Effector memory CD4-positive, alpha-beta T cell (primary cell): ENCODE measurements at regions not wholly inside any gene's neighbourhood (a gene's known extent, or its start where the extent isn't known, plus 50 kb on each side); places are given as distances from the start of the nearest gene placed in this dataset.

Source experiments
- DNase-seq, 3 donors: peaks; one replicate each; pipeline ENCODE4 v3.0.0-alpha.2; 2020
- H3K27ac ChIP-seq: 2 replicates; pipeline ENCODE4 v1.7.0; 2013; ENCODE audit warnings: mild to moderate bottlenecking, low read length, moderate library complexity; ENCODE audit not compliant: insufficient read depth, poor library complexity, severe bottlenecking
- H3K27me3 ChIP-seq: replicated peaks from 2 replicates; pipeline ENCODE4 v1.7.0; 2013; ENCODE audit warnings: mild to moderate bottlenecking, low read length; ENCODE audit not compliant: insufficient read depth, control insufficient read depth, poor library complexity, severe bottlenecking
- H3K36me3 ChIP-seq: 2 replicates; pipeline ENCODE4 v1.7.0; 2013; ENCODE audit warnings: mild to moderate bottlenecking, low read length, moderate library complexity; ENCODE audit not compliant: control insufficient read depth, insufficient read depth
- H3K4me1 ChIP-seq: 2 replicates; pipeline ENCODE4 v1.7.0; 2013; ENCODE audit warnings: low read length, mild to moderate bottlenecking; ENCODE audit not compliant: control insufficient read depth, insufficient read depth, poor library complexity, severe bottlenecking
- H3K4me3 ChIP-seq: 2 replicates; pipeline ENCODE4 v1.7.0; 2013; ENCODE audit warnings: low read length, low read depth, mild to moderate bottlenecking; ENCODE audit not compliant: insufficient read depth, poor library complexity, severe bottlenecking
- H3K9me3 ChIP-seq: 2 replicates; pipeline ENCODE4 v1.7.0; 2013; ENCODE audit warnings: mild to moderate bottlenecking, low read length, moderate library complexity; ENCODE audit not compliant: control insufficient read depth

DNA sequence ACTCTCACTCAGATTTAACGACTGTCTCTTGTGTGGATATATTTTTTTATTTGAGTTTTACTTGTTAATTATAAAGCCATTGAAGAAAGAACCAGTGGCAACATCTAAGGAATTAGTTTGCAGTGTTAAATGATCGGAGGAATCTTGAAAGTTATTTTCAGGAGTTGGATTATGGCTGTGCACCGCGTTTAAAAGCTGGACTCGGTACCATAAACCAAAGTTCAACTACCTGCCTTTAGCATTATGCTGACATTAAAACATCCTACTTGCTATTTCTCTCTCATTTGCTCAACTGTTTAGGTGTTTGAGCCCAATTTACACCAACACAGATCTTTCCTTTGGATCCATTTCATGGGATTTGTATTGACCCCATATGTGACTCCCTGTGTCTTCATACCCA is 289.4 kb upstream of the SASH1 start:
- Histone ChIP-seq H3K27ac (no peak overlapping the region), H3K27me3 (no peaks in the 10 kb centered on the region), H3K4me3 (no peak overlapping the region), H3K9me3 (no peaks in the 10 kb centered on the region), H3K36me3 (no peaks in the 10 kb centered on the region), H3K4me1 (no peaks in the 10 kb centered on the region)
- DNase-seq: no peak

DNA sequence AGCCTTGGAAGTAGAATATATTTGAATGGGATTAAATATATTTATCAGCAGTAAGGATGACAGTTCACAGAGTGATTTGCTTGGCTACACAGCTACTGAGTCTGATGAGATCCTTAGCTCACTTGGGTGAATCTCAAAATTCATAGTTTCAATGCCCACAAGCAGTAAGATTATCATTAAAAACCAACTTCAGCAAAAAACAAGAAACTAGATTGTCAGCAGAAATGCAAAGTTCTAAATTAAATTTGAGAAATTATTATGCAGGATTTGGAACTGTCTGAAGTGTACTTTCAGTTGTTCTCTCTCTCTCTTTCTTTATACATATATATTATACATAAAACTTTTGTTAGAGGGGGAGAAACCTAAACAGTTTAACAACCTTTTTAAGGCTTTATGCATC is 288.8 kb upstream of the SASH1 start:
- H3K4me1 ChIP-seq: no peaks in the 10 kb centered on the region
- no peaks in the 10 kb centered on the region for H3K27me3 ChIP-seq
- no peak for DNase-seq
- H3K9me3 ChIP-seq: no peaks in the 10 kb centered on the region
- no peaks in the 10 kb centered on the region for H3K36me3 ChIP-seq
- no peak overlapping the region for H3K27ac ChIP-seq
- H3K4me3 ChIP-seq: no peak overlapping the region

DNA sequence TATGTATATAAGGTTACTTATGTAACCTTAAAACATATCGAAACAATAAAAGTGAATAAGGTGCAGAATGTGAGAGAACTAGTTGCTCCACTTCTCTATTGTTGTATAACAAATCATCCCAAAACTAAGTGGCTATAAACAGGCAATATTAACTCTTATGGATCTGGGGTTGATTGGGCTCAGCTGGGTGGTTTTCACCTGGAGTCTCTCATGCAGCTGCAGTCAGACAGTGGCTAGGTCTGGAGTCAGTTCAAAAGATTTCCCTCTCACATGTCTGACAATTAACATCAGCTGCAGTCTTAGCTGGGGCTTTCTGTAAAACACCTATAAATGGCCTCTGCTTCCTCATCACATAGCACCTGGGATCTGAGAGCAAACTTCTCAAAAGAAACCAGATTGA is 288.4 kb upstream of the SASH1 start:
- Histone ChIP-seq H3K27me3 (no peaks in the 10 kb centered on the region), H3K4me3 (no peak overlapping the region), H3K27ac (no peak overlapping the region), H3K9me3 (no peaks in the 10 kb centered on the region), H3K4me1 (no peaks in the 10 kb centered on the region), H3K36me3 (no peaks in the 10 kb centered on the region)
- no peak for DNase-seq

DNA sequence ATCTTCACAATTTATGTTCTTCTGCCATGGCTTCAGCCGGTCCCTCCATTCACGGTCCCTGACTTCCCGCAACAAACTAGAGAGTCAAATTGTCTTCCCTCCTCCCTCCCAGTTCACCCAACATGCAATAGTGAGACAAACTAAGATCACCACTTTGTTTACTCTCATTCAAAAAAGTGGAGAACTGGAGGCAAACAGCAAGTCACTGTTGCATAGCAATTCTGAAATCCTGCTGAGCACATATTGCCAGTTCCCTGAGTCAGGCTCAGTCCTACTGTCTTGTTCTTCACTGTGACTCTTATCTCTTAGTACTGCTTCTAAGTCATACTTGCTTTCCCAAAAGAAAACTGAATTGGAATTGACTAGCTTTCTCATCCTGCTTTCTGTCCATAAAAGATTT is 287.2 kb upstream of the SASH1 start:
- Histone ChIP-seq H3K4me1 (no peaks in the 10 kb centered on the region), H3K27ac (no peak overlapping the region), H3K36me3 (no peaks in the 10 kb centered on the region), H3K27me3 (no peaks in the 10 kb centered on the region), H3K9me3 (no peaks in the 10 kb centered on the region), H3K4me3 (no peak overlapping the region)
- no peak for DNase-seq

DNA sequence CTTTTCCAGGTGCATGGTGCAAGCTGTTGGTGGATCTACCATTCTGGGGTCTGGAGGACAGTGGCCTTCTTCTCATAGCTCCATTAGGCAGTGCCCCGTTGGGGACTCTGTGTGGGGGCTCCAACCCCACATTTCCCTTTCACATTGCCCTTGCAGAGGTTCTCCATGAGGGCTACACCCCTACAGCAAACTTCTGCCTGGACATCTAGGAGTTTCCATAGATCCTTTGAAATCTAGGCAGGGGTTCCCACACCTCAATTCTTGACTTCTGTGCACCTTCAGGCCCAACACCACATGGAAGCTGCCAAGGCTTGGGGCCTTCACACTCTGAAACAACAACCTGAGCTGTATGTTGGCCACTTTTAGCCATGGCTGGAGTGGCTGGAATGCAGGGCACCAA is 282.8 kb upstream of the SASH1 start:
- Histone ChIP-seq H3K9me3 (no peaks in the 10 kb centered on the region), H3K36me3 (no peaks in the 10 kb centered on the region), H3K4me1 (no peaks in the 10 kb centered on the region), H3K27ac (no peak overlapping the region), H3K27me3 (no peaks in the 10 kb centered on the region), H3K4me3 (no peak overlapping the region)
- DNase-seq: no peak

DNA sequence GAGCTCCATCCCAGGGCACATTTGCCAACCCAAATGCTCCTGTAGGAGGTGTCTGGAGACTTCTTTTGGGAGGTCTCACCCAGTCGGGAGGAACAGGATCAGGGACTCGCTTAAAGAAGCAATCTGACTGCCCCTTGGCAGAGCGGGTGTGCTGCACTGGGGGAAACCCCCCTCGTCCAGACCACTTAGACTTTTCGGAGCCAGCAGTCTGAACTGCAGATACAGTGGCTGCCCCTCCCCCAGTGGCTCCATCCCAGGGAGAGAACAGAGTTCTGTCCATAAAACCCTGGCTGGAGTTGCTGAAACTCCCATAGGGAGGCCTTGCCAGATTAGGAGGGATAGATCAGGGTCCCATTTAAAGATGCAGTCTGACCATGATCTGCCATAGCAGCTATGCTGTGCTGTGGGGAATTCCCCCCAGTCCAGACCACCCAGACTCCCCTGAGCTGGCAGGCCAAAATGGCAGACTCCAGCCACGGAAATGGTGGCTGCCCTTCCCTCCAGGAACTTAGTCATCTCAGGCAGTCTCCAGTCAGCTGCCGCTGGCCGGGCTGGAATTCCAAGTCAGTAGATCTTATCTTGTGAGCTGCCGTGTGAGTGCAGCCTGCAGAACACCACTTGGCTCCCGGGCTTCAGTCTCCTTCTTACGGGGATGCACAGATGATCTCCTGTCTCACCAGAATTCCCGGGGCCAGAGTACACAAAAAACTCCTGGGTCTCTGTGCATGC is 278.1 kb upstream of the SASH1 start:
- no peaks in the 10 kb centered on the region for H3K27me3 ChIP-seq
- H3K27ac ChIP-seq: no peak overlapping the region
- H3K36me3 ChIP-seq: no peaks in the 10 kb centered on the region
- no peak overlapping the region for H3K4me3 ChIP-seq
- DNase-seq: no peak
- no peaks in the 10 kb centered on the region for H3K4me1 ChIP-seq
- H3K9me3 ChIP-seq: no peaks in the 10 kb centered on the region

DNA sequence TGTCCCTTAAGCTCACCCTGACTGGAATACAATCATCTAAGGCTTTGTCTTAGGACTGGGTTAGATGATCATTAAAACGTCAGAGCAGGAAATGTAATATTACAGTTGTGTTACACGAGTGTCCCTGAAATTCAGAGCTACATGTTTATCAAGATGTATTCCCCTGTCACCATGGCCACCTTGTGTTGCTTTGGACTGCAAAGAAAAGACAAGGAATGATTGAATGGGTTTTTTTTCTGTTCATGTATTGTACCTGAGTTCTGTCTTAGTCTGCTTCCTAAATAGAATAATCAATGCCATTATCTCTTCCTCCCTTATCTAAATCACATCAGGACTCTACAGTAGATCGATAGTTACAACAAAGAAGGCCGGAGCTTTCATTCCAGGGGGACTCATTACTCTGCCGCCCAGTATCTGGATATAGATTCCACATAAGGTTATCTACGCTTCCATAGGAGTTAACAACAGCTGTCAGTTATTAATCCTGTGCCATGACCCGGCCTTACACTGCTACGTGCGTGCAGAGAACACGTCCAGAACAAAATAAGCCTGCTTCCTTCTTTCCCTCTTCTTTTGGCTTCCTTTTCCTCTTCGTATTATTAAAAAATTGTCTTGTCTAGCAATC is 274.1 kb upstream of the SASH1 start:
- no peaks in the 10 kb centered on the region for H3K36me3 ChIP-seq
- H3K27ac ChIP-seq: no peak overlapping the region
- no peaks in the 10 kb centered on the region for H3K4me1 ChIP-seq
- H3K27me3 ChIP-seq: no peaks in the 10 kb centered on the region
- H3K9me3 ChIP-seq: no peaks in the 10 kb centered on the region
- DNase-seq: no peak
- no peak overlapping the region for H3K4me3 ChIP-seq

DNA sequence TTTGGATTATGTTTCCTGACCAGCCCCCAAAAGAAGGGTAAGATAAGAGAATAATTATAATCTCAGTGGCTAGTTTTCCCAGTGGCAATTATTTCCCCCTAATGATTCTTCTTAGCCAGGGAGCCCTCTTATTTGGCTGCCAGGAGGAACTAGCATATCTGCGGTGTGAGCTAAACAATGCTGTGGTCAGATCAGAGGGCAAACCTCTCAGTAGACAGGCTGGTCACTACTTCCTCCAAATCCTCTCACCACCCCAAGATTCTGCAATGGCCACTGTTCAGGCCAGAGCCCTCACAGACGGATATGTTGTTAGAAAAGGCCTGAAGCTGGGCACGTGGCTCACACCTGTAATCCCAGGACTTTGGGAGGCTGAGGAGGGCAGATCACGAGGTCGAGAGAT is 273.4 kb upstream of the SASH1 start:
- no peaks in the 10 kb centered on the region for H3K27me3 ChIP-seq
- H3K27ac ChIP-seq: no peak overlapping the region
- no peaks in the 10 kb centered on the region for H3K9me3 ChIP-seq
- no peaks in the 10 kb centered on the region for H3K36me3 ChIP-seq
- no peak overlapping the region for H3K4me3 ChIP-seq
- no peak for DNase-seq
- no peaks in the 10 kb centered on the region for H3K4me1 ChIP-seq

DNA sequence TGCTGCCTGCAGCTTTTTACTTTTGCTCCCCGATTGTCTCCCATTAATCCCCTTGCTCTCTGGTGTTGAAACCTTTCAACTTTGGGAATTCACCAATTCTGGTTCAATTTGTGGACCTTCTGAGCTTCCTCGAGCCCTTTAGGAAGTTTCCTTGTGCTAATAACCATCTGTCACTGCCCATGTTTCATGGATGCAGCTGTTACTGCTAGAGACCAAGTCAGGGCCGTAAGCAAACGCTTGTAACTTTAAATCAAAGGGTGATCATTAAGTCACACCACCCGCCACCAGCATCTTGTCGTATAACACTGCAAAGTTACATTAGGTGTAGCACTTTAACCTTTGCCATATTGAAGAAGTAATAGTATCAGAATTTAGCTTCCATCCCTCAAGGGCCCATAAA is 268.3 kb upstream of the SASH1 start:
- H3K4me3 ChIP-seq: no peak overlapping the region
- no peaks in the 10 kb centered on the region for H3K27me3 ChIP-seq
- DNase-seq: no peak
- H3K4me1 ChIP-seq: no peaks in the 10 kb centered on the region
- no peaks in the 10 kb centered on the region for H3K9me3 ChIP-seq
- no peak overlapping the region for H3K27ac ChIP-seq
- H3K36me3 ChIP-seq: no peaks in the 10 kb centered on the region

DNA sequence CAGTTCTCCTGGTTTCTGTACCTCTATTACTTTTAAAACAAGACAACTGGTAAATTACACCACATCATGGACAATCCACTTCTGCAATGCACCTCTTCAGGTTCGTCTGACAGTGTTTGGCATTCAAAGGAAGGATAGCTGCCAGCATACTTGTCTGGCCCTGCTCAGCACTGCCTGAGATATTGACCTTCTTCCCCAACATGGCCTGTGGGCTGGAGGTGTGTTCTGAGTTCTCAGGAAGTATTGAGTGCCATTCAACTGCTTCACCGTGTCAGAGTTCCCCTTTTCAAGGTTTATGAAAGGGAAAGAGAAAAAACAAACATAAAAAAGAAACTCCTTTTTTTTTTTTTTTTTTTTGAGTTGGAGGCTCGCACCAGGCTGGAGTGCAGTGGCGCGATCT is 267.9 kb upstream of the SASH1 start:
- no peak overlapping the region for H3K27ac ChIP-seq
- H3K4me3 ChIP-seq: no peak overlapping the region
- no peaks in the 10 kb centered on the region for H3K27me3 ChIP-seq
- no peak for DNase-seq
- no peaks in the 10 kb centered on the region for H3K9me3 ChIP-seq
- no peaks in the 10 kb centered on the region for H3K36me3 ChIP-seq
- no peaks in the 10 kb centered on the region for H3K4me1 ChIP-seq
